ENCODE measurements at regions not wholly inside any gene's neighbourhood (a gene's known extent, or its start where the extent isn't known, plus 50 kb on each side); places are given as distances from the start of the nearest gene placed in this dataset.

DNA sequence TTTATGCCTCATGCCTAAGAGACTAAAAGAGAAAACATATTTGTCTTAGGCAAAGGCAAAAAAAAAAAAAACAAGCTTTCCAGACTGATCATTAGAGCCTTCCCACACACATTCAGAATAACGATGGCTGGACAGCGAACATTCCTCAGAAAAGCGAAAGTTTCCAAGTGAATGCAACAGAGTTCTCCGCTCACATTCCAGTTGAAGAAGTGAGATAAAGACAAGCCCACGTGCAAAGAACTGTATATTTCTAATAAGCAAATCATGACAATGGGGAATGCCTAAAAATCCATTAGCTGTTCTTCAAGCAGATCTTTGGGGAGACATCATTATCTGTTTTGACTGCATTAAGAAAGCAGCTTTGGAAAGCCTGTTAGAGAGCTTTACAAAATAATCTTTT, 347.9 kb downstream of the METTL4 start:
- TF ChIP-seq, protein P1, sequence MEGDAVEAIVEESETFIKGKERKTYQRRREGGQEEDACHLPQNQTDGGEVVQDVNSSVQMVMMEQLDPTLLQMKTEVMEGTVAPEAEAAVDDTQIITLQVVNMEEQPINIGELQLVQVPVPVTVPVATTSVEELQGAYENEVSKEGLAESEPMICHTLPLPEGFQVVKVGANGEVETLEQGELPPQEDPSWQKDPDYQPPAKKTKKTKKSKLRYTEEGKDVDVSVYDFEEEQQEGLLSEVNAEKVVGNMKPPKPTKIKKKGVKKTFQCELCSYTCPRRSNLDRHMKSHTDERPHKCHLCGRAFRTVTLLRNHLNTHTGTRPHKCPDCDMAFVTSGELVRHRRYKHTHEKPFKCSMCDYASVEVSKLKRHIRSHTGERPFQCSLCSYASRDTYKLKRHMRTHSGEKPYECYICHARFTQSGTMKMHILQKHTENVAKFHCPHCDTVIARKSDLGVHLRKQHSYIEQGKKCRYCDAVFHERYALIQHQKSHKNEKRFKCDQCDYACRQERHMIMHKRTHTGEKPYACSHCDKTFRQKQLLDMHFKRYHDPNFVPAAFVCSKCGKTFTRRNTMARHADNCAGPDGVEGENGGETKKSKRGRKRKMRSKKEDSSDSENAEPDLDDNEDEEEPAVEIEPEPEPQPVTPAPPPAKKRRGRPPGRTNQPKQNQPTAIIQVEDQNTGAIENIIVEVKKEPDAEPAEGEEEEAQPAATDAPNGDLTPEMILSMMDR (IDR thresholded peaks at IDR 0.05), result no peak
- TF ChIP-seq, protein P2, sequence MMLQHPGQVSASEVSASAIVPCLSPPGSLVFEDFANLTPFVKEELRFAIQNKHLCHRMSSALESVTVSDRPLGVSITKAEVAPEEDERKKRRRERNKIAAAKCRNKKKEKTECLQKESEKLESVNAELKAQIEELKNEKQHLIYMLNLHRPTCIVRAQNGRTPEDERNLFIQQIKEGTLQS (CRISPR knock-in tag; conservative IDR thresholded peaks at IDR 0.05), result no peak
- TF ChIP-seq CREB1 (CRISPR knock-in tag; IDR thresholded peaks at IDR 0.05), result no peak
- no peak for TF ChIP-seq ZNF263 (CRISPR knock-in tag; IDR thresholded peaks at IDR 0.05; ENCODE audit: low read depth)
- TF ChIP-seq IRF2 (CRISPR knock-in tag; IDR thresholded peaks at IDR 0.05; ENCODE audit: borderline replicate concordance, low read depth), result no peak
- TF ChIP-seq, protein P3, sequence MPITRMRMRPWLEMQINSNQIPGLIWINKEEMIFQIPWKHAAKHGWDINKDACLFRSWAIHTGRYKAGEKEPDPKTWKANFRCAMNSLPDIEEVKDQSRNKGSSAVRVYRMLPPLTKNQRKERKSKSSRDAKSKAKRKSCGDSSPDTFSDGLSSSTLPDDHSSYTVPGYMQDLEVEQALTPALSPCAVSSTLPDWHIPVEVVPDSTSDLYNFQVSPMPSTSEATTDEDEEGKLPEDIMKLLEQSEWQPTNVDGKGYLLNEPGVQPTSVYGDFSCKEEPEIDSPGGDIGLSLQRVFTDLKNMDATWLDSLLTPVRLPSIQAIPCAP (CRISPR knock-in tag; IDR thresholded peaks at IDR 0.05), result no peak
- TF ChIP-seq, protein P4, sequence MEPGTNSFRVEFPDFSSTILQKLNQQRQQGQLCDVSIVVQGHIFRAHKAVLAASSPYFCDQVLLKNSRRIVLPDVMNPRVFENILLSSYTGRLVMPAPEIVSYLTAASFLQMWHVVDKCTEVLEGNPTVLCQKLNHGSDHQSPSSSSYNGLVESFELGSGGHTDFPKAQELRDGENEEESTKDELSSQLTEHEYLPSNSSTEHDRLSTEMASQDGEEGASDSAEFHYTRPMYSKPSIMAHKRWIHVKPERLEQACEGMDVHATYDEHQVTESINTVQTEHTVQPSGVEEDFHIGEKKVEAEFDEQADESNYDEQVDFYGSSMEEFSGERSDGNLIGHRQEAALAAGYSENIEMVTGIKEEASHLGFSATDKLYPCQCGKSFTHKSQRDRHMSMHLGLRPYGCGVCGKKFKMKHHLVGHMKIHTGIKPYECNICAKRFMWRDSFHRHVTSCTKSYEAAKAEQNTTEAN (CRISPR knock-in tag; IDR thresholded peaks at IDR 0.05), result no peak

All from WTC11 (cell line).